ENCODE measurements at regions not wholly inside any gene's neighbourhood (a gene's known extent, or its start where the extent isn't known, plus 50 kb on each side); places are given as distances from the start of the nearest gene placed in this dataset.

DNA sequence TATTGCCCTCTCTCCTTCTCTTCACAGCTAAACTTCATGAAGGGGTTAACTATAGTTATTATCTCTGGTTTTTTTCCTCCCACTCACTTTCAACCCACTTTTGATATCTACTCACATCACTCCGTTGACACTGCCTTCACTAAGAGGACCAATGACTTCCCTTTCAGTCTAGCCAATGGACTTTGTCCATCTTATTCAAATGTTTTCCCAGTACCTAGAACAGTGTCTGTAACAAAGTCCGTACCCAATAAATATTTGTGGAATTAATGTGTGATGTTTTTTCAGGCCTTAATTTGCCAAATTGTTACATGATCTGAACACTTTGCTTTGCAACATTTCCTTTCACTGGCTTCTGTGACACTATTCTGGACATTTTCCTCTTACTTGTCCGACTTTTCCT, 106.0 kb upstream of the AR start:
- TF ChIP-seq ZNF883 (CRISPR knock-in tag; IDR thresholded peaks at IDR 0.05; ENCODE audit: not compliant biosample characterization) (no peak), FOXM1 (CRISPR knock-in tag; IDR thresholded peaks at IDR 0.05) (no peak), TFE3 (CRISPR knock-in tag; IDR thresholded peaks at IDR 0.05) (no peak), ZNF136 (CRISPR knock-in tag; IDR thresholded peaks at IDR 0.05; ENCODE audit: low read depth) (no peak), BCLAF1 (IDR thresholded peaks at IDR 0.05) (no peak), CEBPB (IDR thresholded peaks at IDR 0.05; ENCODE audit: borderline replicate concordance, low read depth, low read length) (no peak), ZNF784 (CRISPR knock-in tag; IDR thresholded peaks at IDR 0.05; ENCODE audit: borderline replicate concordance) (no peak), RAD21 (CRISPR knock-in tag; IDR thresholded peaks at IDR 0.05) (no peak), ZNF12 (CRISPR knock-in tag; IDR thresholded peaks at IDR 0.05) (no peak), TBP (CRISPR knock-in tag; IDR thresholded peaks at IDR 0.05) (no peak), NBN (conservative IDR thresholded peaks at IDR 0.05) (no peak)
- TF ChIP-seq, protein P1, sequence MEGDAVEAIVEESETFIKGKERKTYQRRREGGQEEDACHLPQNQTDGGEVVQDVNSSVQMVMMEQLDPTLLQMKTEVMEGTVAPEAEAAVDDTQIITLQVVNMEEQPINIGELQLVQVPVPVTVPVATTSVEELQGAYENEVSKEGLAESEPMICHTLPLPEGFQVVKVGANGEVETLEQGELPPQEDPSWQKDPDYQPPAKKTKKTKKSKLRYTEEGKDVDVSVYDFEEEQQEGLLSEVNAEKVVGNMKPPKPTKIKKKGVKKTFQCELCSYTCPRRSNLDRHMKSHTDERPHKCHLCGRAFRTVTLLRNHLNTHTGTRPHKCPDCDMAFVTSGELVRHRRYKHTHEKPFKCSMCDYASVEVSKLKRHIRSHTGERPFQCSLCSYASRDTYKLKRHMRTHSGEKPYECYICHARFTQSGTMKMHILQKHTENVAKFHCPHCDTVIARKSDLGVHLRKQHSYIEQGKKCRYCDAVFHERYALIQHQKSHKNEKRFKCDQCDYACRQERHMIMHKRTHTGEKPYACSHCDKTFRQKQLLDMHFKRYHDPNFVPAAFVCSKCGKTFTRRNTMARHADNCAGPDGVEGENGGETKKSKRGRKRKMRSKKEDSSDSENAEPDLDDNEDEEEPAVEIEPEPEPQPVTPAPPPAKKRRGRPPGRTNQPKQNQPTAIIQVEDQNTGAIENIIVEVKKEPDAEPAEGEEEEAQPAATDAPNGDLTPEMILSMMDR (CRISPR knock-in tag; IDR thresholded peaks at IDR 0.05): no peak

Measured in HepG2 (cell line).